OCI-M2 (cell line): ENCODE measurements at regions not wholly inside any gene's neighbourhood (a gene's known extent, or its start where the extent isn't known, plus 50 kb on each side); places are given as distances from the start of the nearest gene placed in this dataset.

ENCODE experiments used
- DNase-seq: peaks from one replicate; lab custom pipeline; 2025; ENCODE audit not compliant: unreplicated experiment; lab: John Stamatoyannopoulos, UW

DNA sequence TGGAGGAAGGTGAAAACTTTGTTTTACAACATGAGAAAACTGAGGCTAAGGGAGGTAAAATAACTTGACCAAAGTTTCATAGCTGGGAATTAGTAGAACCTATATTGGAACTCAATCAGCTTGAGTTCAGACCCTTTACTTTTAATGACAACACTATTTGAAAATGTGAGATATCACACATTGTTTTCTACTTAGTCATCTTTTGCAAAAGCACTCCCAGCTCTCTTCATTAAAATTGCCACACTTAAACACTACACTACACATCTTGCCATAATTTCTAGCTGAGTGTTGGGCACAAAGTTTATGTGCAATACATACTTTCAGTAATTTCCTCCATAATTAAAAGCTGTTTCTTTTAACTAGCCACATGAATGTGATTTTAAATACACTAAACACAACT, 230.4 kb upstream of the DCBLD2 start:
- DNase-seq, result no peak

DNA sequence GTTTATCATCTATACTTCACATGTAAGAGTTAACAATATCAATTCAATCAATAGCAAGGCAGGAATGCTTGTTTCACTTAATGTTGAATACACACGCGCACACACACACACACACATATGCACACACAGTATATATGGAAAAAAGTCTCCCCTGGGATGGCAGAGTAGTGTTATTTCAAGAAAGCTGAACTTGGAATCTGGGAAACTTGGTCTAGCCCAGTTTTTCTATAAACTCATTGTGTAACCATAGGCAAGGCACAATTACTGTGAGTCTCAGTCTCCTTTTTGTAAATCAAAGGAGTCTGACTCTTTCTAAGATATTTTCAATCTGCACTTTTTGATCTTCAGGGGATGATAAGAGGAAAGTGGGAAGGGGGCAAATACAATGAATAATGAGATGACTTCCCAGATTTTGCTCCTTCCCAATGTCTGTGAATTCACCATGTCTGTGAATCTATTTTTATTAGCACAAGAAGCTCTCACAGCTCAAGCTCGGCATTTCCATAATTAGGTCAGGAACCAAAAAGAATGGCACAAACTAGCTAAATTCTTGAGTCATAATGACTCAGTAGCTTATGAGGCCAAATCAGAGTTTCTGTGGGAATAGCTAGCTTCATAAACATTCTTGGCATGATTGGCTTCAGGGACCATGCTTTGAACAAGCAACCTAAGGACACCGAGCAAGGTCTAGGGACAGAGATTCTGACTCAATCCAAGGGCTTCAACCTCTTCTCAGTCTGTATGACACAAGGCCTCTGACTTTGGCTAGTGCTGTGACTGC, 227.4 kb upstream of the DCBLD2 start:
- no peak for DNase-seq

GRCh38 chr3:99128235-99128634, 226.7 kb upstream of the DCBLD2 start:
- DNase-seq, result no peak

GRCh38 chr3:99126316-99126715, 224.8 kb upstream of the DCBLD2 start:
- no peak for DNase-seq

GRCh38 chr3:99119385-99119784, 217.9 kb upstream of the DCBLD2 start:
- DNase-seq, result no peak

DNA sequence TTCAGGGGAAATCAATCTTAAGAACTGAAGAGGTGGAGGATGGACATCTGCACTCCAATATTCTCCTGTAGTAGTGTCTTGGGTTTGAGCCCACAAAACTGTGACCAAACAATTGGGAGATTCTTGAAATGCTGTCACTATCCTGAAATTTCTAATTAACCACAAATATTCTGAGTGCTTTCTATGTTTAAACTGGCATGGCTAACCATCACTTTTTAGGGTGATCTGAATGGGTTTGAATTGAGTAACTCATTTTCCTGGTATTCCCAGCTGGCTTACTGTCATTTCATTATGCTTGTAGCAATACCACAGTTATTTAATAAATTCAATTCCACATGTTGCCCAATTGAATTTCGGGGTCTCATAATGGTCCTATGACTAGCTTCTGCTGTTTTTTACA, 216.9 kb upstream of the DCBLD2 start:
- DNase-seq, result no peak

DNA sequence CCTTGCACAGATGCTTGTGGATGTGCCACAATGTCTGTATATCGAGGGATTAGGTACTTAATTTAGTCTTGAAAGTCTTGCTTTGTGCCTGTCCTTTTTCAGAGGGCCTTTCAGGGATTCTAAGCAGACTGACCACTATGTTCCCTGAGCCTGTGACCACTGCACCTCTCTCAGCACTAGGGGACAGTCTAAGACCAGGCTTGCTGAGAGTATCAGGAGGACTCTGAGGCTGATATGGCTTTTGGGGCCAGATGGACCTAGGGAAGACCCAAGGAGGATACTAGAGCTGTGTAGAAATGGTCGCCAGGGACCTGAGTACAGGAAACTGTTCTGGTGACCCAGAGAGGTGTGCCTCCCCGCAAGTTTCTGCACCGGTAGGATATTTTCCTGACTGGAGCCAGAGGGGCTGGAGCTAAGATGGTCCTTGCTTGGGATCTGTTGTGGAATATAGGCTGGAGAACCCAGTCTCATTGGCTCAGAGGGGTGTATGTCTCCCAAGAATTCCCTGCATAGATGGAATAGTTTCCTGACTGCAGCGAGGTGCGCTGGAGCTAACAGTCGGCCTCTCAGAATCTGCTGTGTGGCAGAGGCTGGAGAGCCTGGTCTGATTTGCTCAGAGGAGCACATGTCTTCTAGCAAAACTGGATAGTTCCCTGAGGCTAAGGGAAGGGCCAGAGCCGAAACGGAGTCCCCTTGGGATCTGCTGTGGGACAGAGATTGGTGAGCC, 213.2 kb upstream of the DCBLD2 start:
- DNase-seq, result no peak

DNA sequence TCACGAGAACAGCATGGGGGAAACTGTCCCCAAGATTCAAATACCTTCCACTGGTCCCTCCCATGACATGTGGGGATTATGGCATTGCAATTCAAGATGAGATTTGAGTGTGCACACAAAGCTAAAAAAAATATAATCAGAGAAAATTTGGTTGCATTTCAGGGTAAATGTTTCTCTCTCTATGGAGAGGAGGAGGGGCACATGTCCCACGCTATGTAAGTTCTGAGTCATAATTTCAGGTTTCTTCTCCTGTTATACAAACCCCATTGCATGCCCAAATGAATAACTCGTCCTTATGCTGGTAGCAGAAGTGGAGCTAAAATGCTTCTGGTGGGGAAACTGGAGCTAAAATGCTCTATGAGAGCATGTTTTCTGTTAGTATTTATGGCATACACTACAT, 209.7 kb upstream of the DCBLD2 start:
- DNase-seq, result no peak

GRCh38 chr3:99110401-99110800, 208.9 kb upstream of the DCBLD2 start:
- DNase-seq, result no peak

DNA sequence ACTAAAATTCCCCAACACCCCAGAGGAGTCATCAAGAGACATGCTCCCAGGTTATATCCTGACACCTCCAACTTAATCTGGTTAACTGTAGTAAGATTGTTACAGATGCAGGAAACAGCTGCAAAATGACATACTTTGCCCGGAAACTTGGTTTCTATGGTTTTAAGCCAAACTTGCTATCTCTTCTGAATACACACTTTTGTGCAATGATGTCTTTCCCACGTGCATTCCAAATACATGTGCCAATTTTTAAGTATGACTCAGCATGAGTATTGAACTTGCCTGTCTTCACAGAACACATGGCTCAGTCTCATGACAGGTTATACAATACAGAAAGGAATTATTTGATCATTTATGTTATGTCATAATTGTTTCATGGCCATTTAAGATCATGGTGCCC, 207.0 kb upstream of the DCBLD2 start:
- DNase-seq, result no peak

GRCh38 chr3:99094606-99095005, 193.1 kb upstream of the DCBLD2 start:
- DNase-seq, result no peak

DNA sequence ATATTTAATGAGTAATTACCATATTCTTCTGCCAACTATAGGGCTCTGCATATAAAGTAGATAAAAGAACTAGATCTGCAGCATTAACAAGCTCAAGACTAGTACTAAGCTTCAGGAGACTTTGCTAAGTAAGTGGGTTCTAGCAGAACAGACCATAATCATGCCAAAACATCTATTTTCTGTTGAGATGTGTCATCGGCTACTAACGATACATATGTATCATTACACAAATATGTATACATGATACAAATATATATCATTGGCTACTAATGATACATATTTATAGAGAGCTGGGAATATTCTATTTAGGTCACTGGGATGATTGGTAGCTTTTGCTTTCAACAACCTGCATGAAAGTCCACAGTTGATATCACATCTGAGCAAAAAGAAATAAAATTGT, 185.8 kb upstream of the DCBLD2 start:
- DNase-seq, result no peak

DNA sequence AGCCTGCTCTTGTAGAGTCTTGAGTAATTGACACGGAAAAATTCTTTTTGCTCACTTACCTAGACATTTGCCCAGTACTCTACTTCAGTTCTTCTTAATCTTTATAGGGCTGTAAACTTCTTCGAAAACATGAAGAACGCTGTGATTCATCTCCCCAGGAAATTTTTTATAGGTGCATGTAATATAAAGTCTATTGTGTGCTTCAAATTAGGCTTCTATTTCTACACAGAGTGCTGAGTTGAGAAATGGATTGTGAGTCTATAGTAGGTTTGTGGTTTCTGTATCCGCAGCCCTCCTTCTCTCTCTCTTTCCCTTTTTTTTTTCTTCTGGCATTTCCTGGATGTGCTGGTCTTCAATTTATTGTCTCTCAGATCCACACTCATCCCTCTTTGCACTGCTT, 183.3 kb upstream of the DCBLD2 start:
- DNase-seq, result no peak

DNA sequence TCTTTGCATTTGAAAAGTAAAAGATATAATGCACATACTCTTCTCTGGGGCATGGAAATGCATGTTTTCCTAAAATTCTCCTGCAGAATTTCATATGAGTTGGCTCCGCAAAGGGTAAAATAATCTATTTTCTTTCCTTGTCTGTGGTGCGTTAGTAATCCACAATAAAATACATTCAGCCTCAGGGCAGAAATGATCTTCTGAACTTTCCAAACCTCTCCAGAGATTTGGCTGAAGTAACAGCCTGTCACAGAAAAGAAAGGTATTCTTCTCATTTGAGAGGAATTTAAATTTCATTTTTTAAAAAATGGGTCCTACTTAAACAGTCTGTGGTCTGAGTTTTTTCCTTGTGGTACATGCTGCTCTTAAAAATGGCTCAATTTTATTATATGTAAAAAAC, 182.7 kb upstream of the DCBLD2 start:
- DNase-seq, result no peak

GRCh38 chr3:99071096-99071495, 169.6 kb upstream of the DCBLD2 start:
- no peak for DNase-seq

DNA sequence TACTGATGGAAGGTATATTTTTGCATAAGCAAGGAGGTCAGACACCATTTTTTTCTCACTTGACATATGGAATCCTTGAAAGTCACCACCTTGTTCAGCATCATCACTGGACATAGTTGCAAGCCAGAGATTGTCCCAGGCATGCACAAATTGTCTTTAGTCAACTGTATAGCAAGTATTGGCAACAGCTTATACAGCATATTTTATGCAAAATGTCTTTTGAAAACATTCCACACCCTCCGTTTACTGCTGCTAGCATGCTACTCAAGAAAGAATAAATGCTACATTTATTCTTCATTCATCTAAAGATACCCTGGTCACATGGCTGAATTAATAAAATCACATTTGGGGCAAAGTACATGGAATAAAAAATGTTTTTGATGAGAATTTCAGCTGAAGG, 168.5 kb upstream of the DCBLD2 start:
- no peak for DNase-seq

- DNase-seq, result peak; percentile 21
Measured at GRCh38 chr3:99066863-99067262, 165.4 kb upstream of the DCBLD2 start.

DNA sequence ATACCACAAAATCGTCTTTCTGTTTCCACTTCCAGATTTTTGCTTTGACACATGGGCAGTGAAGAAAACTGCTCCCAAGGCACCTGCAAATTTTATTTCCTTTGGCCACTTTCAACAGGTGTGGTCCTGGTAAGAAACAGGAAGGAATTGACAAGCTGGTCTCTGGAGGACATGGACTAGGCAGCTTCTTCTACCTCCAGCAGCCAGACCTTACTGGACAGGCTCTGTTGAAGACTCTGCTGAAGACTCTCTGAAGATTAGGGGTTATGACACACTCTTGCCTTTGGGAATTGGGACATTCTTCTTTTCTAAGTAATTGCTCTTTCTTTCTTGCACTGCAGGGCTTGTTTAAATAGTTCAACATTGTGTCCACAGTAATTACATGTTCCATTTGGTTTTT, 147.7 kb upstream of the DCBLD2 start:
- DNase-seq, result no peak

GRCh38 chr3:99041747-99042146, 140.3 kb upstream of the DCBLD2 start:
- DNase-seq, result no peak

GRCh38 chr3:99031778-99032177, 130.3 kb upstream of the DCBLD2 start:
- DNase-seq, result no peak

DNA sequence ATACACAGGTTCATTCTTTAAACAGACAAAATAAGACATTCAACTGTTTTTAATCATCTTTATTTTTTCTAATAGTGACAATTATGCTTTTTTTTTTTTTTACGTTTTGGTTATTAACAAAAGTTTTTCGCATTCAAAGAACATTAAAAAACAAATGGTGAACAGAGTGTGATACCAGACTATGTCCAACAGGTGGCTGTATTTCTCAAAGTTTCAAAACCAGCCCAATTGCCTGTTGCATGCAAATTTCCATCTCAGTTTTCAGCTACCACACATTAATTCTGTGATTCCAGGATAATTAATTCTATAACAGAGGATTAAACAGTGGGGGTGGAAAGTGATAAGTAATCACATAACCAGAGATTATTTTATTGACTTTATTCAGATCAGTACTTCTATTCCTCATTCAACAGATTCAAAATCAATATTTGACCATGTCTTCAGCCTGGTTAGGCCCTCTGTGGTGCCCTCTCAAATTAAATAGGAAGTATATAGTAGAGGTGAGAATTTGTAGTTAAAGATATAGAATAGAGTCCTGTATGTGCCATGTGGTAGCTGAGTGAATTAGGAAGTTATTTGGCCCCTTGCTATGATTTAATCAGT, 122.2 kb upstream of the DCBLD2 start:
- DNase-seq, result no peak

DNA sequence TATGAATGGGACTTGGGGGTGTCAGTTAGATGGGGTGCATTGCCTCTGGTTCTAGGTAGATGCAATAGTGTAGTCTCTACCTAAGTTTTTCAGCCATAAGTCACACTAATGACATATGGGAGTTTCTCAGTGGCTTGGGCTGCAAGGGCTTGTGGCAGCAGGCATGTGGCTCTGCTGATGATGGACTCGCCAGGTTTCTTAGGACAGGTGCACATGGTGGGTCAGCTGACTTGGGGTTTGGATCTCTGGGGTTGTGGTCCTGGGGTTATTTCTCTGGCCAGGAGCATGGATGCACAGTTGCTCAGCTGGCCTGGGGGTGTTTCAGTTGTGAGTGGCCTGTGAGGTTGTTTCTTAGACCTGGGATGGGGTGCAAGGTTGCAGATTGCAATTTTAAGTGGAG, 120.0 kb upstream of the DCBLD2 start:
- no peak for DNase-seq
